ENCODE measurements at regions not wholly inside any gene's neighbourhood (a gene's known extent, or its start where the extent isn't known, plus 50 kb on each side); places are given as distances from the start of the nearest gene placed in this dataset.

GRCh38 chr10:76729346-76729745, 908.3 kb downstream of the KCNMA1 start:
- TF ChIP-seq CTCF (IDR thresholded peaks at IDR 0.05; ENCODE audit: low read depth, low read length): no peak
- no peaks in the 10 kb centered on the region for H3K27me3 ChIP-seq
- no peaks in the 10 kb centered on the region for H3K4me1 ChIP-seq
- no peak for DNase-seq
- H3K9me3 ChIP-seq: no peaks in the 10 kb centered on the region
- H3K36me3 ChIP-seq: no peaks in the 10 kb centered on the region
- H3K4me3 ChIP-seq (ENCODE audit: low read depth, low read length): no peak overlapping the region

DNA sequence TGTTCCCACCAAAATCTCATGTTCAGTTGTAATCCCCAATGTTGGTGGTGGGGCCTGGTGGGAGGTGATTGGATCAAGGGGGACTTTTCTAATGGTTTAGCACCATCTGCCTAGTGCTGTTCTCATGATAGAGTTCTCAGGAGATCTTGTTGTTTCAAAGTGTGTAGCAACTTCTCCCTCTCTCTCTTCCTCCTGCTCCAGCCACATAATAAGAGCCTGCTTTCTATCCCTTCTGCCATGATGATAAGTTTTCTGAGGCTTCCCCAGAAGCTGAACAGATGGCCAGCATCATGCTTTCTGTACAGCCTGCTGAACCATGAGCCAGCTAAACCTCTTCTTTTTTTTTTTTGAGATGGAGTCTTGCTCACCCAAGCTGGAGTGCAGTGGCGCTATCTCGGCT, 910.6 kb downstream of the KCNMA1 start:
- H3K4me1 ChIP-seq: no peaks in the 10 kb centered on the region
- no peak for DNase-seq
- no peaks in the 10 kb centered on the region for H3K36me3 ChIP-seq
- H3K27me3 ChIP-seq: no peaks in the 10 kb centered on the region
- H3K9me3 ChIP-seq: no peaks in the 10 kb centered on the region
- no peak for TF ChIP-seq CTCF (IDR thresholded peaks at IDR 0.05; ENCODE audit: low read depth, low read length)
- H3K4me3 ChIP-seq (ENCODE audit: low read depth, low read length): no peak overlapping the region

GRCh38 chr10:76723844-76724243, 913.8 kb downstream of the KCNMA1 start:
- no peaks in the 10 kb centered on the region for H3K4me1 ChIP-seq
- no peak for TF ChIP-seq CTCF (IDR thresholded peaks at IDR 0.05; ENCODE audit: low read depth, low read length)
- H3K27me3 ChIP-seq: no peaks in the 10 kb centered on the region
- H3K9me3 ChIP-seq: no peaks in the 10 kb centered on the region
- no peaks in the 10 kb centered on the region for H3K36me3 ChIP-seq
- no peak overlapping the region for H3K4me3 ChIP-seq (ENCODE audit: low read depth, low read length)
- no peak for DNase-seq

DNA sequence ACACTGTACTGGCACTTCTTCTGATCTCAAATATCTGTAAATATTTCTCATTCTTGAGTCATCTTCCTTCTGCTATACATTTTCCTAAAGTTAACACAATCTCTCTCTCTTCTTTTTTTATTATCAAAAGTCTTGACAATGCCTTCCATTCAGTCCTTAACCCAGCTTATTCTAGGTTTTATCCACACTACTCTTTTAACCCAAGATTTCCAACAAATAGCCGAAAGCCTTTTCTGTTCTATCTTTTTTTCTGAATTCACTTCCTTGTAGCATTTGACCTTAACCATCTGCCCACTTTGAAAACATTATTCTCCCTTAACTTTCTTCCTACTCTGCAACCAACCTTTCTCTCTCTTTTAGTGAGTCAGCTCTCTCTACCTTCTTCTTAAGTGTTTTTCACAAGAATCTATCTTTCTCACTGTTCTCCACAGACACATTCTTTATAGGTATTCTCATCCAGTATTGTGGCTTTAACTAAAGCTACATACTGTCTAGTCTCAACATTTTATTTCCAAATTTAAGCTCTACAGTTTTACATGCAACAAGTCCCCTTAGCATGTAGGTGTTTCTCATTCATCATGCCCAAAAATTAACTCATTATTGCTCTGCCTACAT, 915.6 kb downstream of the KCNMA1 start:
- TF ChIP-seq CTCF (IDR thresholded peaks at IDR 0.05; ENCODE audit: low read depth, low read length): no peak
- no peaks in the 10 kb centered on the region for H3K4me1 ChIP-seq
- no peak for DNase-seq
- H3K9me3 ChIP-seq: no peaks in the 10 kb centered on the region
- no peaks in the 10 kb centered on the region for H3K36me3 ChIP-seq
- H3K4me3 ChIP-seq (ENCODE audit: low read depth, low read length): no peak overlapping the region
- no peaks in the 10 kb centered on the region for H3K27me3 ChIP-seq

DNA sequence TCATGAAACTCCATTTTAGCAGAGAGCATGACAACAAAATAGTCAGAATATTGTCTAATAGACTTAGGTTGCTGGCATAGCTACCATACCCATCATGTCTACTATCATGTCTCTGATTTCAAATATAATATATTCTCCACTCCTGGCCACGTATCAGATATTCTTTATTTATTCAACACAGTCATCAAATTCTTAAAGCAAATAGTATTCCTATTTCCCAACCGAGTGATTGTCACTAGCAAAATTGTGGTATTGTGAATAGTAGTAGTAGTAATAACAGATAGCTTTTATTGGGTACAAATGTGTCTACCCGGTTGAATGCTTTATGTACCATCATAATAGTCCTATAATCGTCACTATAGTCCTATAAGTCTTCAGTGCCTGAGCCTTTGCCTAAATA, 918.6 kb downstream of the KCNMA1 start:
- Histone ChIP-seq H3K27me3 (no peaks in the 10 kb centered on the region), H3K4me1 (no peaks in the 10 kb centered on the region), H3K4me3 (ENCODE audit: low read depth, low read length) (no peak overlapping the region), H3K36me3 (no peaks in the 10 kb centered on the region), H3K9me3 (no peaks in the 10 kb centered on the region)
- no peak for DNase-seq
- TF ChIP-seq CTCF (IDR thresholded peaks at IDR 0.05; ENCODE audit: low read depth, low read length): no peak

- no peaks in the 10 kb centered on the region for H3K9me3 ChIP-seq
- no peaks in the 10 kb centered on the region for H3K27me3 ChIP-seq
- no peak for TF ChIP-seq CTCF (IDR thresholded peaks at IDR 0.05; ENCODE audit: low read depth, low read length)
- no peak for DNase-seq
- H3K4me1 ChIP-seq: no peaks in the 10 kb centered on the region
- H3K4me3 ChIP-seq (ENCODE audit: low read depth, low read length): no peak overlapping the region
- no peaks in the 10 kb centered on the region for H3K36me3 ChIP-seq
Measured at GRCh38 chr10:76717141-76717540, 920.5 kb downstream of the KCNMA1 start.
